GM21619 (cell line): ENCODE measurements at regions not wholly inside any gene's neighbourhood (a gene's known extent, or its start where the extent isn't known, plus 50 kb on each side); places are given as distances from the start of the nearest gene placed in this dataset.
"Not testable (repeated sequence)": the region's sequence is repeated elsewhere in the genome, so short reads cannot be mapped to it uniquely, and the experiment has no call there.

Experiments
- ATAC-seq: cut with Tn5 transposase; IDR thresholded peaks from one replicate; pipeline ENCODE4 v1.9.1; 2021; ENCODE audit not compliant: unreplicated experiment

GRCh38 chr10:52368725-52369124 is 54.6 kb downstream of the DKK1 start:
- ATAC-seq = no peak

- not testable (repeated sequence) for ATAC-seq
These were observed 60.1 kb downstream of the DKK1 start for GRCh38 chr10:52374207-52374606.

- no peak for ATAC-seq
These were observed 62.7 kb downstream of the DKK1 start for GRCh38 chr10:52376694-52377354.

GRCh38 chr10:52378124-52378523 is 64.0 kb downstream of the DKK1 start:
- no peak for ATAC-seq

GRCh38 chr10:52379287-52379686 is 65.2 kb downstream of the DKK1 start:
- no peak for ATAC-seq

- ATAC-seq = no peak
These were observed 69.0 kb downstream of the DKK1 start for GRCh38 chr10:52383088-52383487.

GRCh38 chr10:52387744-52388143 is 73.7 kb downstream of the DKK1 start:
- no peak for ATAC-seq

- ATAC-seq = no peak
These were observed 76.3 kb downstream of the DKK1 start for GRCh38 chr10:52390388-52390787.

GRCh38 chr10:52391927-52392602 is 78.0 kb downstream of the DKK1 start:
- ATAC-seq = no peak

- no peak for ATAC-seq
These were observed 80.2 kb downstream of the DKK1 start for GRCh38 chr10:52394246-52394645.

- no peak for ATAC-seq
These were observed 86.5 kb downstream of the DKK1 start for GRCh38 chr10:52400562-52400961.

- ATAC-seq = not testable (repeated sequence)
These were observed 89.7 kb downstream of the DKK1 start for GRCh38 chr10:52403801-52404200.

GRCh38 chr10:52409195-52409594 is 95.1 kb downstream of the DKK1 start:
- no peak for ATAC-seq

- no peak for ATAC-seq
These were observed 95.8 kb downstream of the DKK1 start for GRCh38 chr10:52409928-52410327.

GRCh38 chr10:52410916-52411315 is 96.8 kb downstream of the DKK1 start:
- ATAC-seq = no peak

GRCh38 chr10:52419281-52419680 is 105.2 kb downstream of the DKK1 start:
- ATAC-seq = no peak

- ATAC-seq = no peak
These were observed 106.6 kb downstream of the DKK1 start for GRCh38 chr10:52420656-52421055.

- no peak for ATAC-seq
These were observed 109.3 kb downstream of the DKK1 start for GRCh38 chr10:52423369-52423768.

GRCh38 chr10:52424341-52424740 is 110.3 kb downstream of the DKK1 start:
- no peak for ATAC-seq

- no peak for ATAC-seq
These were observed 120.7 kb downstream of the DKK1 start for GRCh38 chr10:52434734-52435133.

- ATAC-seq = no peak
These were observed 122.6 kb downstream of the DKK1 start for GRCh38 chr10:52436664-52437063.

- peak; percentile 91 for ATAC-seq
These were observed 123.1 kb downstream of the DKK1 start for GRCh38 chr10:52437205-52437646.

GRCh38 chr10:52438119-52438518 is 124.0 kb downstream of the DKK1 start:
- ATAC-seq = no peak
